ENCODE measurements at regions not wholly inside any gene's neighbourhood (a gene's known extent, or its start where the extent isn't known, plus 50 kb on each side); places are given as distances from the start of the nearest gene placed in this dataset.
A peak's percentile ranks its signal among the peaks of the same experiment; 100 is the strongest.

DNA sequence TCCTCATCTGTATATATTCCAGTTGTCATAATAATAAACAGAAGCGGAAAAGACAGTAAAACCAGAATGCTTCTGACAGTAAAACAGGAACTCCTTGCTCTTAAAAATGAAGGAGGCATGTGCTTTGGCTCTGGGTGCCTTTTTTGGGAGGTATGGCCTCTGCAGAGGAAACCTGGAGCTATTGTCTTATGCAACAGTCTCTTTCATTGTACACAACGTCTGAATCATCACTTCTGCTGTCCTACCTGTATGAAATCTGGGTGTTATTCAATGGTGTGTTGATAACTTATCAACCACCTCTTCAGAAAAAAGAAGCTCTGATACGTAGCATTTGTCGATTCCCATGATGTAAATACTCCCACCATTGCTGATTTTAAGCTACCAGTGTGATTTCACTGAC, 64.8 kb downstream of the CDCA7 start:
- no peak for DNase-seq (ENCODE audit: low read depth)

DNA sequence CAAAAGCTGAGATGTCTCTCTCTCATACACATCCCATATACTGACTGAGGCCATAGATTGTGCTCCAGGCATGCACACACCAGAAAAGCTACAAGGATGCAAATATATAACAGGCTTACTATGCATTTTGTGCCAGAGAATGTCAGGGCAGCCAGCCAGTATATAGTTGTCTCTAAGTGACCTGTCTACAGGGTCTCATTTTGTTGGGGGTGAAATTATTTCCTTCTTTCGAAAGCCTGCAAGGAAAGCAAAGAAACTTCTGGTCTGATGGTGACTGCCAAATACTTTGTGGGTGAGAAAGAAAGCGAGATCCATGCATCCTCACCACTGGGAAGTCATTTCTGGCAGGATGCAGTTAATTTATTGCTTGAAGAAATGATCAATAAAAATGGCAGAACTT, 70.2 kb downstream of the CDCA7 start:
- DNase-seq (ENCODE audit: low read depth) = no peak

DNA sequence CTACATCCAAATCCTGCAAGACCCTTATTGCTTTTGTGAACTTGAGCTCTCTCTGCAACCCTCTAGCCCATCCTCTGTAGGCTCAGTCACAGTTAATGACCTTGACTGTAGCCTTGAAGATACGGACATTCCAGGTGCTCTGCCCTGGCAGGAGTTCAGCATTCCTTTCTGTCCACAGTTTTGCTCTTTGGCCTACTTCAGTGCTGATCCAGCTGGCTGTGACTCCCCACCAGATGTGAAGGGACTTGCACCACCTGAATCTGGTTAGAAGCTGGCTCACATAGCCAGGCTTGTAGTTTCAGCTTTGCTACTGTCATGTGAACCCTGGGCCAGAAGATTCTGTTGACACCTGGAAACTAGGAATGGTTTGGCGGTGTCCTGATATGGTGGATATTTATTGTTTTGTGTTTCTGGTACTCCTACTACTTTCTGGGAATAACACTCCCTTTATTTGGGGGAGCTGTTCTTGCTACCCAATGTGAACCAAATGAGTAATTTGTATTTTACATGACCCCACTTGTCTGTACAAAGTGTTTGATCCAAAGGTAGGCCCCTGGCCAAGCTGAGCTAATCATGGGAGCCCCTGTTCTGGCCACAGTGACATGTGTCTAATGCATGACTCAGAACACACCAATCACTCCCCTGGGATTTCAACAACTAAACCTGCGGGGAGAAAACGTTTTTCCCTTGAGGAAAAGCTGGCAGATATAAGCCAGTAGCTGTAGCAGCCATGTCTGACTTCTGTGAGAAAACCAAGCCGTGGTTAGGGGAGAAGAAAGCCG, 73.4 kb downstream of the CDCA7 start:
- no peak for DNase-seq (ENCODE audit: low read depth)

DNA sequence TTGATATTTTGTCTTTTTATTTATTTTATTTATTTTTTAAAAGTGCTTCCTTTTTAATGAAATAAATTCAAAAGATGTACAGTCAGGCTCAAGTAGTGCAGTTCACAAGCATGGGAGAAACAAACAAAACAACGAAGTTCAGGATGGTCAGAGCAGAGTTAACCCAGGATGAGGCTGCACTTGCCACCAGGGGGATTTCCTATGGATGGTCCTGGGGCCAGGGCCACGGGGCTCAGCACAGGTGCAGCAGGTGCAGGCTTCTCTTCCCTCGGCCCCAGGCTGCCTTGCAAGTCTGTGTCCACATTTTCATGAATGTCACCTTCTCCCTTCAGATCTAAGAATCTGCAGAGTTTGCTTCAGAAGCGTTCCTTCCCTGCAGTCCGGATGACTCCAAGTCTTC, 76.5 kb downstream of the CDCA7 start:
- no peak for DNase-seq (ENCODE audit: low read depth)

DNA sequence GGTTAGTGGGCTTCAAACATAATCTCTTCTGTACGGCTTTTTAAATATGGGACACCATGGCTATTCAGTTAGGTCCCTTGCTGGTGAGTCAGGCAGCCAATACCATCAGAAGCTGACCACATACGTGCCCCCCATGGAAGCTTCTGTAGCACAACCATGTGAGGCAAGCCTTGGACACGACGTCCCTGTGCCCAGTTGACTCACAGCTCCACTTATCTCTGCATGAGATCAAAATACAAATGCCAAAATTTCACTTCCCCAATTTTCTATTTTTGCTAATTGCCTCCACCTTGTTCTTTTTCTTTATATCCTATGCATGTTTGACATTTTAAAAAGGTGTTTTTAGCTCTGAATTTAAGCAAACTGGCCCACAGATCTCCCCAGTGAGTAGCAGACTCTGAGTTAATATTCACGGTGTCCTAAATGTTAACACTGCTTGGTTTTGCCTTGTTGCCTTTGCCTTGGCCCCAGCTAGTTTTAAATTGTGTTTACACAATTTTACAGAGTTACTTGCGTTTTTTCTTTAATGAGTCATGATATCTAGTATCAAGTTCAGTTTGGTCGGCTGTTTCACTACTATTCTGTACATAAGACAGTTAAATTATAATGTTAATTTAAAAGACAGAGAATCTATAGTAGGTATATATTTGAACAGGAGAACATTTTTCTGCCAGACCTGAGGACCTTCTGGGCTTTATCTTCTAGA, 77.5 kb downstream of the CDCA7 start:
- no peak for DNase-seq (ENCODE audit: low read depth)

DNA sequence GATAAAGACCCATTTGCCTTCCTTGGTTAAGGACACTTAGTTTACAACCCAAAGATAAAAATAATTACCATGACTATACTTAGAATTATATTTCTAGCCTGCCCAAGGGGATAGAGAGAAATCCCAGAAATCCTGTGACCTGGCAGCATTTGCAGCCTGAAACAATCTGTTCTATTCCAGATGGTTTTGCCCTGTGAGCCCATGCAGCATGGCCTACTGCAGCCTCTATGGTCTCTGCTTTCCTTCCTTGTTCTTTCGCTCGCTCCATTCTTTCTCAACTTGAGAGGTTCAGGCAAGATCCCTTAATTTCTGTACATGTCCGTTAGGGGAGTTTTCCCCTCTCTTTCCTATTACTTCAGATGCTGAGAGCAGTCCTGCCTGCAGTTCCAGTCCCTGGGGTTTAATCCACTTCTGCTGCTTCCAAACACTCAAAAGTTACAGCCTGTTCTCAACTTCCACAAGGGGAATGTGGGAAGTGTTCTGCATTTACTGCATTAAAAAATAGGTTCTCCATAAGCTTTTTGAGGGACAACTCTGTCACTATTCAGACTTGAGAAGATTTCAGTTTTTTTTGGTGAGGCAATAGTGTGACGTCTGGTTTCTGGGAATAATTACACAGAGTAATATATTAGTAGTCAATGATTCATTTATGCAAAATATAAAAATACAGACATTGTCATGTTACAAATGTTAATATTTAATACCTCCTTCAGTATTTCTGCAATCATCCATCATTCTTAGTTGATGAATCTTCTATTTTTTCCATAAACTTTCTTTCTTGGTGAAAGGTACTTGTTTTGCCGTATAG, 80.3 kb downstream of the CDCA7 start:
- DNase-seq (ENCODE audit: low read depth) = no peak

DNA sequence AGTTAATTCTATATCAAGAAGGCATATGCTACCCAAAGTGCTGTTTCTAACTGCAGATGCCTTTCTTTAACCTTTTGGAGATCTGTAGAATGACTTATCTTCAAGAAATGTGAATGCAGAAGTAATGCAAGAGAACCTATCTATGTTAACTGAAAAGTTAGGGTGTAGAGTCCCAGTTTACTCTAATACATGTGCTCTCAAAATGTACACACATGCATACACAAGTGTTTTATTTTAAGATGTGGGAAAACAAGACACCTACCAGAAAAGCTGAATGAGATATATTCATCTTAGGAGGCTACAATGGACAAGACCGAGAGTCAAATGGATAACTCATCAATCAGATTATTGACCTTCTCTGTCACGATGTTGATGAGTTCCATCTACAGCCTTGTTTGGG, 80.9 kb downstream of the CDCA7 start:
- DNase-seq (ENCODE audit: low read depth) = no peak

DNA sequence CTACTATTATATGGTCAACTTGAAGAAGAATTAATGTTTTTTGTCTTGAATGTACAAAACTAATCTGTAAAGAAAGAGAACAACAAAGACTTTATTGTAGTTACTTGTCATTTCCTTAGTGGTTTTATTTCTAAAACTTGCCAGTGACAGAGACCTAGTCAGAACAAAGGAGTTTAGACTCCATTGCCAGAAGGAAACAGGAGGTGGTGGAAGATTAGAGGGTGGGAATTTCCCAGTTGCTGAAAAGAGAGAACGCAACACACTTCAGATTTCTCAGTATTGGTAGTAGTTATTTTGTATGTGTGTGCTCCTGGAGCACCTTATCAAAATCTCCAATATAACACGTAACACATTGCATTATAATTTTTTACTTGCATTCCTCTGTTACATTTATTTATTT, 81.4 kb downstream of the CDCA7 start:
- no peak for DNase-seq (ENCODE audit: low read depth)

DNA sequence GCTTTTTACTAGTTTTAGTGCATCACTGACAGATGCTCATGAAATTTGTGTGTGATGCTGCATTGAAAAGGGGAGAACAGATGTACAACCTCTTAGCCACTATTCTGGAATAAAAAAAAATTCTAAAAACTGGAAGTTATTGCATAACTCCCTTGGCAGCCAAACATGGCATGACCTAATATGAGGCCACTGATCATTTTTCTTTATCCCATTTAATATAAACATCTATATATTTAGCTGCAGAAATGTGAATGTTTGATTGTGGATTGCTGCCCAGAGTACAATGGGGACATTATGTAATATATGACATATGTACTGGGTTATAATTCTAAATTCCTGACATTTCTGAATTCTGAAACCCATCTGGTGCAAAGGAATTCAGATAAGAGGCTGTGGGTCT, 86.5 kb downstream of the CDCA7 start:
- no peak for DNase-seq (ENCODE audit: low read depth)

DNA sequence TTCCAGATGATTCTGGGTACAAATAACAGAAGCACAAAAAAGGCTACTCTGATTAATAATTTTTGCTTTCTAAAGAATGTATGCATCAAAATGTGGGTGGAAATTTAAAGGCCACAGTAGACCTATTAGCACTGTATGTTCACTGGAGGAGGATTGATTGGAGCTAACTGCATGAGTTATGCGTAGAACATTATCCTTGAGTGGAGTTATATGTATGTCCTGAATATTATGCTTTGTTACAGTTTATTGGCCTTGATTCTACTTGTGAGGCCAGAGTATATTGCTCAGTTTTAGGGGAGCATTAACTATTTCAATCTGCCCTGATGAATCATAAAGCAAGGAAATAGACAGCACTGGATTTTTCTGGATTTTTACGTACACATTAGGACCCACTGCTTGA, 87.9 kb downstream of the CDCA7 start:
- DNase-seq (ENCODE audit: low read depth) = no peak

DNA sequence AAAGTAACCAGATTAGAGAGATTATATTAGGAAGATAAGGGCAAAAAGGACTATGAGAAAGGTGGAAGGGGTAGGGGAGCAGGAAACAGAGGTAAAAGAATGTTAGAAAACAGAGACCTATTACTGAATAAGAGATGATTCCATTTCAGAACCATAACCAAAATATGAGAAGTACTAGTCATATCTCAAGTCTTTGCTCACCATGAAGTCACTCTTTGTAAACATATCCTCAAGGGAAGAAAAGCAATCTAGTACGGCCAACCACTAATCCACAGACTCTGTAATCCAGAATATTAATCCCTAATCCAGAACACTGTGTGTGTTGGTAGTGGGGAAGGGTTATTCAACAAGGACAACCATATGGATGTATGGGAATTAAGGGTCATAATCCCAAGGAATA, 92.0 kb downstream of the CDCA7 start:
- no peak for DNase-seq (ENCODE audit: low read depth)

DNA sequence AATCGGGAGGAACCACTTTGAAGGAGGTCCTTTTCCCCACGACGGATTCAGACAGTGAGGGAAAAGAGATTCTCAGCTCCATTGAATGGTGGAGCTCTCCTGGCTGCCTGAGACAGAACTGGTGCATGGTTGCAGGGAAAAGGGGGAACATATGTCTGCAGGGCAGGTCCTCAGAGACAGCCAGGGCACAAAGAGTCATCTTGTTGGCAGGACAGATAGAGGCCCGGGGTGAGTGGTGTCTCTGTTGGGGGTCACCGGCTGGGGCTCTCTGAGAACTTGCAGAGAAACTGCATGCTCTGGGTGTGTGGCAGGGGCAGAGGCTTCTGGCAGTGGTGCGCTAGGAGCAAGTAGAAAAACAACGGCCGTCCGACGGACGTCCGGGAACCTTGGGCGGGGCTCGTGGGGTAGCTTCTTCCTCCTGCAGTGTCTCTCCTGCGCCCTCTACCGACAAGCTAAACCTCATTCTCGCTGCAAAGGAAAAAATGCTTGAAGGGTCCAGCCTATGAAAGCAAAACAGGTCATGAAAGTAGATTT, 94.3 kb downstream of the CDCA7 start:
- DNase-seq (ENCODE audit: low read depth) = peak; percentile 44

DNA sequence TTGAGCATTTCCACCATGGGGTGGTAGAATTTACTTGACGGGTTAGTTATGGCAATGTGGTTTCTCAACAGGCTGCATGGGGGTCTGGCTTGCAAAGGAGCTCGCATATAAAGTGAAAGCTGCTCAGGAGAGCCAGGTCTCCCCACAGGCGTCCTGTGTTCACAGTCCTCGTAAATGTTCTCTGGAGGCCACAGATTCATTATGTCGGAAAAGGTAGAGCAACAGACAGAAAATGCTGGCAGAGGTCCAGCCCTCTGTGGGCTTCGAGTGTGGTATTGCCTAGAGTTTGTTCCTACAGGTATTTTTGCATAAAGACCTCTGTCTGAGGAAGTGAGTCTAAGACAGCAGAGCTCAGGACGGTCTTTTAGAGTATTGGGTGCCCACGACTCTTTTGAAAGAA, 96.4 kb downstream of the CDCA7 start:
- peak; percentile 4 for DNase-seq (ENCODE audit: low read depth)

DNA sequence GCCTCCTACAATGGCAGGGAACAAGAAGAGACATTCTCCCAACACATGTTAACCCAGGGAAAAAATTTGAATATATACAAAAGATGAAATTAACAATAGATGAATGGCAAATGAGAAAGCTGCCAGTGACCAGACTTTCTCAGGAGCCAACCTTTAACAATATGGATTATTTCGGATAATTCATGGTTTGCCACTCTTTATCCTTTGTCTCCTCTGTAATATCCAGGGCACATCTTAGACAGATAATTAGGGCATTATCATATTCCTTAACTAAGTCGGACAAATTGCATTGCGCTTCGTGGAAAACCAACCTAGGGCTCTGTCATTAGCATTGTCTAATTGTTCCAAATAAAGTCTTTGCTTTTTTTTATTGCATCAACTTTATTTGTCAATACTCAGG, 97.3 kb downstream of the CDCA7 start:
- no peak for DNase-seq (ENCODE audit: low read depth)

DNA sequence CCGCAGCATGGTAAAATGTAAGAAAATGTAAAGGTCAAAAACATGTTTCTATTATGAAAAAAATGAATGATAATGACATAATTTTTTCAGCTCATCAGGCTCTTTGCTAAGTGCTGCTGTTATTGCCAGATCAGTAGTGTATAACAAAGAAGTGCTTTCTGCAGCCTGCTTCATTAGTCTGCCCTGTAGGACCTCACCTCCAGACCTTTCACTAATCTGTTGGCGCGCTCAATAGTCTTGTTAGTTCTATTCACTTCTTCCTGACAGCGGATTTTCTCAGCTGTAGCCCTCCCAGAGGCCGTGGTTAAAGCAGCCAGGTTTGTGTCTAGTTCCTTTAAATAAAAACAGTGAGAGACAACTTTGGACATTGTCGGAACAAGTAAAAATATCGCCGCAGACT, 97.7 kb downstream of the CDCA7 start:
- DNase-seq (ENCODE audit: low read depth) = no peak

DNA sequence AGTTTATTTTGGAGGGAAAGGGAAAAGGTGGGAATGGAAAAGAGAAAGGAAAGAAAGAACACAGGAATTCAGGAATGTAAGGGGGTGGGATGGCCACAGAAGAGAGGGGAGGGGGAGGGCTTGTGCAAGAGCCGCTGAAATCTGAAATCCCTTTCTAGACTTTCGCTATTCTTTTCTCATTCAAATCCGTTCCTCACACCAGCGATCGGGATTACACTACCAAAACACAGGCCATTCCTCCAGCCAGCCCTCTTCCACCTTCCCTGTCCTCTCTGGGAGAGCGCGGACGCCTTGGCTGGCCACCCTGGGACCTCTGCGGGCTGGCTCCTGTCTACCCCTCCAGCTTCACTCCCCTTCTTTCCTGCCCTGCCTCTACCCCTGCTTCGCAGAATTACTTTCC, 102.3 kb downstream of the CDCA7 start:
- no peak for DNase-seq (ENCODE audit: low read depth)

DNA sequence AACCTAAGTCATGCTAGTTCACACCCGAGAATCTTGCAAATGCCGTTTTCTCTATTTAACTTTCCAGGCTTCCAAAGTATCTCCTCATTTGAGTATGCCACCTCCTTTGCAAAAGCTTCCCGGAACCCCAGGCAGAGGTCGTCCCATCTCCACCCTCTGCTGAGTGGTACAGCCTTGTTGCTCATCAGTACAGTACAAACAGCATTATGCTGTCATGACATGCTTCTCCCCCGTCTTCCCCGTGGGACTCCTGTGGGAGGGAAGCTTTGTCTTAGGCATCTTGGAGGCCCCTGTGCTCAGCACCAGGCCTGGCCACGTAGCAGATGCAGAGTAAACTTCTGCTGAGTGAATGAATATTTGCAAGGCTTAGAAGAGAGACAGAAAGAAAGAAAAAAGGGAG, 102.7 kb downstream of the CDCA7 start:
- DNase-seq (ENCODE audit: low read depth) = no peak

DNA sequence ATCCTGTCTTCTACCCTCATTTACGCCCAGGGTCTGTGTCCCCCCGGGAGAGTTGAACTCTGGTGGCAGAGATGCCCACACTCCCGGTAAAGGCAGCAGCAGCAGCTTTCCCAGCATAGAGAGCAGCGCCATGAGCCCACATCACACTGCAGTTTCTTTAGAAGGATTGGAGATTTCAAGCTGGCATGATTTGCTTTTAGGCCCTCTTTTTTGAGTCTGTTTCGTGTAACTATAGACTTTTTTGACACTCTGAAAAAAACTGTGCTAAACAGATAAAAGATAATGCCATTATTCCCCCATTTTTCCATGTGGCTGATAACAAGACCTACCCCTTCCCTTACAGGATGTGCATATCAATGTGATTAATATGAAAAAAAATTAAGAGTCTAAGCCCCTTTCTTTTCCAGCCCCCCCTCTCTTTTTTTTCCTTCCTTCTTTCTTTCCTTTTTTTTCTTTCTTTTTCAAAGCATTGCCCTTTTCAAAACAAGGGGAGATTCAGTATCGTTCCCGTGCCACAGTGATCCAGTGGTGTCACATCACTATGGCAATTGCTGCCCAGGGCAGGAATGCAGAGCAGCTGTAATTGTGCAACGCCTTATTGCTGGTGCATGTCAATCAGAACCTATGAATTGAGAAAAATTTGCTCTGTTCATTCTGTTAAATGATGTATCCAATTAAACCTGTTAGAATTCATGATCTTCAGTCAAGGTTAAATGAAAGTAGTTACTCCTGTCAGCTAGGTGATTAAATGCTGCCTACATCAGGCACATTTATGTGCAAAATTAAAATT, 104.5 kb downstream of the CDCA7 start:
- DNase-seq (ENCODE audit: low read depth) = no peak

DNA sequence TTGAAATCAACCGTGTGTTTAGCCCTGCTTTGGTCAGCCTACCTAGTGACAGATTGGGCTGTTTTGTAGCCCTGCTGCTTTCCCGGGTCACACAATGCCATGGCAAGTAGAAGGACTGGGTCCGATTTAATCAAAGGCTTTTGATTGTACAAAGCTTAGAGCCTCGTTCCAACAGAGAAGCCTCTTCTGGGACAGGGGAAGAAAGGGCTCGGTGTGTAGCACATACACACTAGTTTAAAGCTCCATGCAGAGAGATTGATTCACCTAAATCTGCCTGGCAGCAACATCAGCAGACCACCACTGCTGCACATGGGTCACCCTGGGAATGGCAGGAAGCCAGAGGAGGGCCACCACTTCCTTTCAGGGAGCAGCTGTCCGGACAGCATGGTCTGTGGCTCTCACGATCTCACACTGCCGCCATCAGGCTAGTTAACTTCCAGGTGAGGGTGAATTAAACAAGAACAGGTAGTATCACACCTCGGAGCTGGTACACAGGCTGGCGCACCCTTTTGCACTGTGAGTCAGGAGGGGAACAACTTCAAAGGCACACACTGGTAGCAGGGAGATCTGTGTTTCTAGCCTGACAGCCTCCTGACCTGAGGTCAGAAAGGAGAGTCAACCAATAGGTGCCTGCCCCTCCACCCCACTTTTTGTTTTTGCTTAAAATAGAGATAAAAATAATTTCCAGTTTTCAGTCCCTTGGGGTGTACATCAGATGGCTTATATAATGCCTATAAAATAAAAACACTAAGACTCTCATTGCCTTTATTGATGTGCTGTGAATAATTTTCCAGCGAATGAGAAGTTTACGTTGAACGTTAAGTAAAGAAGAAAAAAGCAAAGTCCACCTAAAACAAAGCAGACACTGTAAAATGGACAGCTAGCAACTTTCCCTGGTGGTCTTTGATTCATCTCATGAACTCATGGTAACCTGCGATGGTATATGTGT, 108.5 kb downstream of the CDCA7 start:
- no peak for DNase-seq (ENCODE audit: low read depth)

DNA sequence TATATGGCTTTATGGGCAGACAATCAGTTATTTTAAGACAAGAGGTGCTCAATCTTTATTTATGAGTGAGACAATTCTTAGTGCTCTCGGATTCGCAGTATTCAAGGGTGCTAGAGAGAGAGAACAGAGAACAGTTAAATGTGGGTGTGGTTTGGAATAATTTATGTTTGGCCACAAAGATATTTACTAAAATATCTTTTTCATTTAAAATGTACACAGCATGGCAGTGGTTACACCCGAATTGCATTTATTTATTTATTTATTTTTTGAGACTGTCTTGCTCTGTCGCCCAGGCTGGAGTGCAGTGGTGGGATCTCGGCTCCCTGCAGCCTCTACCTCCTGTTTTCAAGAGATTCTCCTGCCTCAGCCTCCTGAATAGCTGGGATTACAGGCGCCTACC, 109.2 kb downstream of the CDCA7 start:
- no peak for DNase-seq (ENCODE audit: low read depth)

DNA sequence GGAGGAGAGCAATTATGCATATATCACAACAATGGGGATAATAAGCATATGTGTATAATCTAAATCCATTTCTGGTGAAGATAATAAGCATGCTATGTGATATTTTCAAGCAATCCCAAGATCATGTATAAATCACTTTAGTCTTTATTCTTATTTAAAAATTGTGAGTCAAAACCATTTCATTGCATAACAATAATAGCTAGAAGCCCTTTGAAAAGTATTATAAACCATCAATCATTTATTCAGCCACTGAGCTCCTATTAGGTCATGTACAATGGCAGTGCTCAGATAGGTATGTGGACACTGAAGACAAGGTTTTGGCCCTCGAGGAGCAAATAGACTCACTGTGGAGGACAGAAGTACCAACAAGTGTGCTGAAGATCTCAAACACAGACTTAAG, 113.1 kb downstream of the CDCA7 start:
- no peak for DNase-seq (ENCODE audit: low read depth)
